Activated T-cell treated with anti-CD3 and anti-CD28 coated beads, Interleukin-2, amount 50 U/mL, for 24 hours (primary cell): ENCODE measurements at regions not wholly inside any gene's neighbourhood (a gene's known extent, or its start where the extent isn't known, plus 50 kb on each side); places are given as distances from the start of the nearest gene placed in this dataset.
"Not testable (repeated sequence)": the region's sequence is repeated elsewhere in the genome, so short reads cannot be mapped to it uniquely, and the experiment has no call there.

Experiments
- DNase-seq: peaks from one replicate; pipeline ENCODE4 v3.0.0-alpha.2; 2020
- H3K27ac Mint-ChIP-seq: 2 replicates; pipeline ENCODE4 v1.8.0; 2020; ENCODE audit warnings: mild to moderate bottlenecking, mixed read lengths
- H3K27me3 Mint-ChIP-seq: 2 replicates; pipeline ENCODE4 v1.8.0; 2020; ENCODE audit warnings: mixed read lengths
- H3K36me3 Mint-ChIP-seq: 2 replicates; pipeline ENCODE4 v1.8.0; 2020; ENCODE audit warnings: low read depth, mixed read lengths
- H3K4me1 Mint-ChIP-seq: 2 replicates; pipeline ENCODE4 v1.8.0; 2020; ENCODE audit warnings: low read depth, mixed read lengths
- H3K4me3 Mint-ChIP-seq: 2 replicates; pipeline ENCODE4 v1.8.0; 2020; ENCODE audit warnings: mild to moderate bottlenecking, moderate library complexity, mixed read lengths
- H3K9me3 Mint-ChIP-seq: 2 replicates; pipeline ENCODE4 v1.8.0; 2020; ENCODE audit warnings: mixed read lengths

DNA sequence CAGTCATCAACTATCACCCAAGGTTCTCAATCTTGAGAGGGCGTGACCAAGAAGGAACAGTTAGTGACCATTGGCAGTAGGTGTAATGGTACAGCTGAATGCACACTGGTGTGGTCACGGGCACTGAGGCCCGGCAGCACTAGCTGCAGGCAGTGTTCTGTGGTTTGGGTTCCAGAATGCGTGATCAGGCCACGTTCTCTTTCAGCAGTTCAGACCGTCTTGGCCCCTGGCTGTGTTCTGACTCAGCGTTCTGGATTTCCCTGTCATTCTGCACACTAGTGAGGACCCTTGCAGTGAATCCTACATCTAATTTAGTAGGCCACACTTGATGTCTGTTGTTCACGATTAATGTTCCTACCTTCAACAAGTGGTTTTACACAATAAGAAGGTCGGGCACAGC lies 220.5 kb upstream of the SLCO3A1 start:
- Mint-ChIP-seq H3K9me3 (peaks cover 4% of the 10 kb centered on the region), H3K27ac (no peak overlapping the region), H3K27me3 (no peaks in the 10 kb centered on the region), H3K4me3 (no peak overlapping the region), H3K36me3 (no peaks in the 10 kb centered on the region), H3K4me1 (no peaks in the 10 kb centered on the region)
- DNase-seq, result no peak

DNA sequence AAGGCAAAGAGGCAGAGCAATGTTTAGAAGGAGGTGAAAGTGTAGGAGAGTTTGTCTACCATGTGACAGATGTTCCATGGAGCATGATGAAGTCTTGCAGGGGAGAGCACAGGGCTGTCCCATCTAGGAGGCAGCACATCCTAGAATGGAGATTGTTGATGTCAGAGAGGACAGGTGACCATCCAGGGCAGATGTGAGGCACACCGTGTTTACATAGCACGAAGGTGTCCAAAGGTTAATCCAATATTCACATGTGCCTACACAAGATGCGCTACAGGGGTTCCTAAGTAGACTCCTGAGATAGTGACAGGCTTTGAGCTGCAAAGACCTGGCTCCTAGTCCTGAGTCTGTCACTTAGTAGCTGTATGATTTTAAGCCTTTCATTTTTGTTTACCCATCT lies 219.3 kb upstream of the SLCO3A1 start:
- no peak overlapping the region for H3K27ac Mint-ChIP-seq

DNA sequence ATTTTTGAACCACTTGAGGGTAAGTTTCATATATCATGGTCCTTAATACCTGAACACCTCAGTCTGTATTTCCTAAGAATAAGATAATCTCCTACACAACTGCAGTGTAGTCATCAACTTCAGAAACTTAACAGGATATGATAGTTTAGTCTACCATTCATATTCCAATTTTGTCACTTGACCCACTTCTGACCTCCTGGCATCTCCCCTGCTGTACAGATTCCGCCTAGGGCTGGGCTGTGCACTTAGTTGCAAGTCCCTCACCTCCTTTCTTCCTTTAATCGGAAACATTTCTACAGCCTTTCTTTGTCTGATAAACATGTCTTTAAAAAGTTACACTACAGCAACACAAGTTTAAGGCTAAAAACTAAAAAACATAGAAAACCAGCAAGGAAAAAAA lies 218.4 kb upstream of the SLCO3A1 start:
- H3K36me3 Mint-ChIP-seq, result no peaks in the 10 kb centered on the region

More for the DNA sequence above, 219.3 kb upstream of the SLCO3A1 start:
- Mint-ChIP-seq H3K9me3 (peaks cover 4% of the 10 kb centered on the region), H3K4me3 (no peak overlapping the region), H3K36me3 (no peaks in the 10 kb centered on the region), H3K4me1 (no peaks in the 10 kb centered on the region), H3K27me3 (no peaks in the 10 kb centered on the region)
- no peak for DNase-seq

DNA sequence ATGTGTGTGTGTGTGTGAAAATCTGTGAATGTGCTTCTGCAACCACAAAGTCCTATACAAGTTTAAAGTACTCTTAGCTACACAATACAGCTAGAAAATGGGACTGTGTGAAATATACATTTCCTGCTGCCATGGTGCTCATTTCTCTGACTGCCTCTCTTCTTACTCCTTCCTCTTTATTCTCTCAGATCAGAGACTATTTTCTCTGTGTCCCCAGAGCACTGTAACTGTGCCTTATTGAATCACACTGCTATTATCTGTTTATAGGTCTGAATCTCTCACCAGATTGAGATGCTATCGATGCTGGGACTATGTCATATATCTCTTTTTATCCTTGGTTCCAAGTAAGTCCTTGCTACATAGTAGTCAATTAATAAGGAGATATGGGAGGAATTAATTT lies 217.9 kb upstream of the SLCO3A1 start:
- Mint-ChIP-seq H3K4me1 (no peaks in the 10 kb centered on the region), H3K36me3 (no peaks in the 10 kb centered on the region), H3K9me3 (peaks cover 4% of the 10 kb centered on the region), H3K27me3 (no peaks in the 10 kb centered on the region), H3K4me3 (no peak overlapping the region), H3K27ac (no peak overlapping the region)
- DNase-seq, result no peak

More for the DNA sequence above, 218.4 kb upstream of the SLCO3A1 start:
- Mint-ChIP-seq H3K4me1 (no peaks in the 10 kb centered on the region), H3K27me3 (no peaks in the 10 kb centered on the region), H3K27ac (no peak overlapping the region), H3K9me3 (peaks cover 4% of the 10 kb centered on the region), H3K4me3 (no peak overlapping the region)
- no peak for DNase-seq

DNA sequence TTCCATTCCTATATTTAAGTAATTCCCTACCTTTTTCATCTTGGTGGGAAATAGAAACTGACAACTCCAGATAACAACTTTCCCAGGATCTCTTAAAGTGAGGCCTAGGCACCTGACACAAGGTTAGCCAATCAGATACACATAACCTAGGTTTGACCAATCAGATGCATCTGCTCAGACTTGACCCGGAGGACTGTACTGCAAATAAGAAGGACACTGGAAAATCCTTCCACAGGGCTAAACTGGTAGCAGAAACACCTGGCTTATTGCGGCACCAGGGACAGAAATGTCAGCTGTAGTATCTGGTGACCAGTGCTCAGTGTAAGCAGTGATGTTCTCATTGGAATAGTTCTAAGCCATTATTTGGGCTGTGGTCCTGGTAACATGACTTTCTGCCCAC lies 204.5 kb upstream of the SLCO3A1 start:
- Mint-ChIP-seq H3K9me3 (no peaks in the 10 kb centered on the region), H3K4me1 (no peaks in the 10 kb centered on the region), H3K4me3 (no peak overlapping the region), H3K36me3 (no peaks in the 10 kb centered on the region), H3K27me3 (peaks cover 21% of the 10 kb centered on the region), H3K27ac (no peak overlapping the region)
- no peak for DNase-seq

DNA sequence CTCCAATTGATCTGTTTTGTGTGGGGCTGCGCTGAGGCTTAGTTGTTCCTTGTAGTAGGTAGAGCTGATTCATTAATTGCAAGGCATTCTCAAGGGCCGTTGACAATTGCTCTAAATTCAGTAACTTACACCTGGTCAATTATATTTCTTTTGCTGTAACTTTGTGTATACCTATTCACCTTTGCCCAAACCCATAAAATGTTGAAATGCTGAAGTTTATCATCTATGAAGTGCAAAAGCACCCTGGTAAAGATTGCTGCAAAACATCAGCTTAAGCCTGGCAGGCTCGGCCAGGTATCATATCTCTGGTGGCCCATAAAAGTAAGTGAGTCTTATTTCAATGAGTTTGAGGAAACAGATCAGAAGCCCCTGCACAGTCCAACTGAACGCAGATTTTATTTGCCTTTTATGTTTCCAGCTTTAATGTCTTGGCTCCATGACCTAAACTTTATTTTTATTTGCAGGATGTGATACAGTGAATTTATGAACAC lies 203.6 kb upstream of the SLCO3A1 start:
- H3K27ac Mint-ChIP-seq, result no peak overlapping the region
- no peak for DNase-seq
- no peaks in the 10 kb centered on the region for H3K4me1 Mint-ChIP-seq
- peaks cover 21% of the 10 kb centered on the region for H3K27me3 Mint-ChIP-seq
- H3K36me3 Mint-ChIP-seq, result no peaks in the 10 kb centered on the region
- H3K9me3 Mint-ChIP-seq, result no peaks in the 10 kb centered on the region
- no peak overlapping the region for H3K4me3 Mint-ChIP-seq

DNA sequence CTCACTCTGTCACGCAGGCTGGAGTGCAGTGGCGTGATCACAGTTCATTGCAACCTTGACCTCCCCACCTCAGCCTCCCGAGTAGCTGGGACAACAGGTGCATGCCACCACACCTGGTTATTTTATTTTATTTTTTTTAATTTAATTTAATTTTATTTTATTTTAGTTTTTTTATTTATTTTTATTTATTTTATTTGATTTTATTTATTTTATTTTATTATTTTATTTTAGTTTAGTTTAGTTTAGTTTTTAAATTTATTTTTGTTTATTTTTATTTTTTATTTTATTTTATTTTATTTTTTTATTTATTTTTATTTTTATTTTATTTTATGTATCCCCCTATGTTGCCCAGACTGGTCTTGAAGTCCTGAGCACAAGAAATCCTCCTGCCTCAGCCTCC lies 202.3 kb upstream of the SLCO3A1 start:
- Mint-ChIP-seq H3K4me3 (no peak overlapping the region), H3K27ac (no peak overlapping the region), H3K9me3 (no peaks in the 10 kb centered on the region), H3K27me3 (peaks cover 31% of the 10 kb centered on the region), H3K4me1 (peaks cover 9% of the 10 kb centered on the region), H3K36me3 (no peaks in the 10 kb centered on the region)
- DNase-seq, result no peak

DNA sequence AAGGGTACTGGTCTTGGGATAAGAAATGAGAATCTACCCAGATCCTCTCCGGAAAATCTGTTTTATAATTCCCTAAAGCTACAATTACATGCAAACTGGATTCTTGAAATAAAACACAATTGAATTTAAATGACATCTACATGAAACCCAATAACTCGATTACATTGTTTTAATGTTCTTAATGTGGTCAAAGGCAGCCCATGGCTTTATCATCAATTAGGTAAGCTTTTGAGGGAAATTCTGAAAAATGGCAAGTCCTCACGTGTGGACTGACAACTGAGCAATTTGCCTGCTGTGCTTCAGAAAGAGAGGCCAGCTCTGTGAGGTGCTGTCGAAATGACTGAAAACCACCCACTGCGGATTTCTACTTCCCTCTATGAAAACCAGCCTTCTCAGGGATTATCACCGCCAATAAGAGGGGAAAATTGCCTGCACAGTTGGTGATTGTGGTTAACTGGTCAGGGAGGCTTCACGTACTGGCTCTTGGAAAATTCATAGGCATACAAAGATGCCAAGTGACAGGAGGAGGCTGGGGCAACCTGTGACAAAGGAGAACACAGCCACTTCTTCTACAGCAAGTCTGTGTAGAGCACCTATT lies 200.8 kb upstream of the SLCO3A1 start:
- Mint-ChIP-seq H3K4me1 (peaks cover 9% of the 10 kb centered on the region), H3K36me3 (no peaks in the 10 kb centered on the region), H3K4me3 (no peak overlapping the region), H3K27me3 (peaks cover 39% of the 10 kb centered on the region), H3K27ac (no peak overlapping the region), H3K9me3 (no peaks in the 10 kb centered on the region)
- DNase-seq, result no peak

DNA sequence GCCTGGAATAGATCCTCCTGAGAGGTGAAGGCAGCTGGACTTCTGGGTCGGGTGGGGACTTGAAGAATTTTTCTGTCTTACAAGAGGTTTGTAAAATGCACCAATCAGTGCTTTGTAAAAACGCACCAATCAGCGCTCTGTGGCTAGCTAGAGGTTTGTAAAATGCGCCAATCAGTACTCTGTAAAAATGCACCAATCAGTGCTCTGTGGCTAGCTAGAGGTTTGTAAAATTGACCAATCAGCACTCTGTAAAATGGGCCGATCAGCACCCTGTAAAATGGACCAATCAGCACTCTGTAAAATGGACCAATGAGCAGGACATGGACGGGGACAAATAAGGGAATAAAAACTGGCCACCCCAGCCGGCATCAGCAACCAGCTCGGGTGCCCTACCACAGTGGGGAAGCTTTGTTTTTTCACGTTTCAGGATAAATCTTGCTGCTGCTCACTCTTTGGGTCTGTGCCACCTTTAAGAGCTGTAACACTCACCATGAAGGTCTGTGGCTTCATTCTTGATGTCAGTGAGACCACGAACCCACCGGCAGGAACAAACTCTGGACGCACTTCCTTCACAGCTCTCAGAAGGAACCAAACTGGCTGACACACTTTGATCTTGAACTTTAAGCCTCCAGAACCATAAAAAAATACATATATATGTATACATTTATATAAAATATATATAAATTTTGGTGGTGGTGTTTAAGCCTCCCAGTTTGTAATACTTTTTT lies 197.8 kb upstream of the SLCO3A1 start:
- not testable (repeated sequence) for H3K27ac Mint-ChIP-seq, DNase-seq, H3K36me3 Mint-ChIP-seq, H3K9me3 Mint-ChIP-seq, H3K4me3 Mint-ChIP-seq
- H3K4me1 Mint-ChIP-seq, result peaks cover 15% of the 10 kb centered on the region
- peaks cover 60% of the 10 kb centered on the region for H3K27me3 Mint-ChIP-seq

DNA sequence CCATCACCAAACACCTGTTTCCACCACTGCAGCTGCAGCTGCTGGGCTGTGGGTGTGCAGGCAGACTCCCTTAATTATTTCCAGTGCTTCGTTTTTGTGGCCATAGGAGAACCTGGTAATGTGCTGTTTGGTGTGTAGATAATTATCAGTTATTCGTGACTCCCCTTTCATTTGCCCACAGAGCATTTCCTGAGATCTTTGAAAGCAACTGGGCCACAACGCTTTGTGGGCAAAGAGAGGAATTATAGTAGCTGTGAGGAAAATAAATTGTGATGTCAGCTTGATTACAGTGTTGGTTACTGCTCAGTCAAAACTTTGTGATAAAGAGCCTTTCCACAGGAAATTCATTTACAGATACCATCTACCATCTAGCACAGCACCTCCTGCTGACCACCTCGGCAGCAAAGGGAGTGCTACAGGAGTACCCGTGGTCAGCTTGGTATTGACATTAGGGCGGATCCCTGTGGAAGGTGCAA lies 193.3 kb upstream of the SLCO3A1 start:
- no peaks in the 10 kb centered on the region for H3K9me3 Mint-ChIP-seq
- no peaks in the 10 kb centered on the region for H3K36me3 Mint-ChIP-seq
- H3K4me3 Mint-ChIP-seq, result no peak overlapping the region
- DNase-seq, result no peak
- no peak overlapping the region for H3K27ac Mint-ChIP-seq
- H3K27me3 Mint-ChIP-seq, result peaks cover 46% of the 10 kb centered on the region
- H3K4me1 Mint-ChIP-seq, result peaks cover 14% of the 10 kb centered on the region

DNA sequence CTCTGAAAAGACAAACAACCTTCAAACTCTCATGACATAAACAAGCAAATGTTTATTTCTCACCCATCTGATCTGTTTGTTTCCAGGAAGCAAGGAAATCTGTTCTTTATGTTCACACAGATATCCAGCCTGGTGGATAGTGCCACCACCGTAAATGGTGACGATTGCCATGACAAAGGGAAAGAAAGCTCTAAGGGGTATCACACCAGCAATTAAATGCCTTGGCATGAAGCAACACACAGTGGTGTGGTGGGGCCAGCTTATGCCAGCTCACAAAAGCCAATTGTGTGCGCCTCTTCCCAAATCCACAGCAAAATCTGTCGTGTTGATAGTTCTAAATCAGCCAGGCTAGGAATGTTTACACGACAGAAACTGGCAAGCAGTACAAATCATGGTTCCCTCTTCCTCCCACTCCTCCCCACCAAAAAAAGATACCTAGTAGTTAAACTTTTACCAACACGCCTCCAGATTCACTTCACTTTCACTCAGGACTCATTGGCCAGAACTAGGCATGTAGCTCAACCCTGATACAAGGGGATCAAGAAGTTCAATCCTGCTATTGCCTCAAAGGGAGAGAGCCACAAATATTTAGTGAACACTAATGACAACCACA lies 189.2 kb upstream of the SLCO3A1 start:
- Mint-ChIP-seq H3K27me3 (peaks cover 15% of the 10 kb centered on the region), H3K36me3 (no peaks in the 10 kb centered on the region), H3K9me3 (no peaks in the 10 kb centered on the region), H3K4me3 (no peak overlapping the region), H3K4me1 (peaks cover 6% of the 10 kb centered on the region), H3K27ac (no peak overlapping the region)
- DNase-seq, result no peak

DNA sequence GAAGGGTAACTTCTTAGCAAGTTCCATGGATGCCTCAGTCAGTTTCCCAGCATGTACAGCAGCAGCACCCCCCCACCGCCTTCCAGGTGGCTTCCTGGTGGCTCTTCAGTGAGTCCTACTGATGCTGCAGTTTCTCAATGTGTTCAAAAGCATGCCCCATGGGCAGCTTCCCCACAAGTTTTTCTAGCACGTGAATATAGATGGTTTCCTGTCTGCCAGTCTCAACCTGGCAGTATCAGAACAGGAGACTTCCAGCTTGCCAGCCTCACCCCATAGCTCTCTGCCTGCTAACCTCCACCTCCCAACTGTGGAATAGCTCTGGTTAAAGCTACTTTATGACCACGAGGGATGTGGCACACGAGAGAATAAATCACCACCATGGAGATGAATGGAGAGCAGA lies 188.3 kb upstream of the SLCO3A1 start:
- peaks cover 8% of the 10 kb centered on the region for H3K27me3 Mint-ChIP-seq
- H3K27ac Mint-ChIP-seq, result no peak overlapping the region

DNA sequence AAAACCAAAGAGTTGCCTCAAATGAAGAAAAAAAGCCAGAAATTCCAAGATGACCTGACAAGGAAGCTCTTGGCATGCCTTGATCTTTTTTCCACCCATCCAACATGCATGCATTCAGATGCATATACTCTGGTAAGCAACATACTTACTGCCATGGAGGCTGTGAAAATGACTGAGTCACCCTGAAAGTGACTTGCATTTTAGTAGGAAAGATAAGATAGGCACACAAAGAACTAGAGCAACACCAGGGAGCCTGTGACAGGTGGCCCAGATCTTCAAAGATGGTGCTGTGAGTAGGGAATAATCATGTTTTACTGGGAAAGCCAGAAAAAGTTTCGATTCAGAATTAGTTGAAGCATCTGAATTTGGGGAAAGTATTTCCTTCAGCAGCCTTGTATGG lies 185.1 kb upstream of the SLCO3A1 start:
- Mint-ChIP-seq H3K4me3 (no peak overlapping the region), H3K27ac (no peak overlapping the region), H3K36me3 (no peaks in the 10 kb centered on the region), H3K27me3 (peaks cover 16% of the 10 kb centered on the region), H3K9me3 (peaks cover 6% of the 10 kb centered on the region), H3K4me1 (no peaks in the 10 kb centered on the region)
- no peak for DNase-seq

More for the DNA sequence above, 188.3 kb upstream of the SLCO3A1 start:
- Mint-ChIP-seq H3K9me3 (no peaks in the 10 kb centered on the region), H3K36me3 (no peaks in the 10 kb centered on the region), H3K4me3 (no peak overlapping the region), H3K4me1 (peaks cover 2% of the 10 kb centered on the region)
- DNase-seq, result no peak

DNA sequence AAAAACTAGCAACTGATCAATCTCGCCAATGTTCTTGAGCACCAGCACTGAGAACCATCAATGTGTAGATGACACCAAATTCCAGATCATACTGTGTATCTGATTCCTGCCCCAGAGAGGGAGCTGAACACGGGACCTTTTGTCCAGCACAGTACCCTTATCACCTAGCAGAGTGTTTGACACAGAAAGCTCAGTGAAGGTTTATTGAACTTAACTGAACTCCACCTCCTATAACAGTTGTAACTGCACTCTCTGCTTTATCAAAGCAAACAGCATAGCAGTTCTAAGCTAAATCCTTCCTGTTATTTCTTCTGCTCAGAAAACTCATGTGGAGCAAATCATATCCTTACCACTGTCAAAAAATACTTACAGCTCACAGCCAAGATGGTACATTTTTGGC lies 183.4 kb upstream of the SLCO3A1 start:
- no peaks in the 10 kb centered on the region for H3K4me1 Mint-ChIP-seq
- no peak for DNase-seq
- H3K9me3 Mint-ChIP-seq, result peaks cover 20% of the 10 kb centered on the region
- no peak overlapping the region for H3K27ac Mint-ChIP-seq
- no peaks in the 10 kb centered on the region for H3K36me3 Mint-ChIP-seq
- H3K27me3 Mint-ChIP-seq, result peaks cover 22% of the 10 kb centered on the region
- no peak overlapping the region for H3K4me3 Mint-ChIP-seq

DNA sequence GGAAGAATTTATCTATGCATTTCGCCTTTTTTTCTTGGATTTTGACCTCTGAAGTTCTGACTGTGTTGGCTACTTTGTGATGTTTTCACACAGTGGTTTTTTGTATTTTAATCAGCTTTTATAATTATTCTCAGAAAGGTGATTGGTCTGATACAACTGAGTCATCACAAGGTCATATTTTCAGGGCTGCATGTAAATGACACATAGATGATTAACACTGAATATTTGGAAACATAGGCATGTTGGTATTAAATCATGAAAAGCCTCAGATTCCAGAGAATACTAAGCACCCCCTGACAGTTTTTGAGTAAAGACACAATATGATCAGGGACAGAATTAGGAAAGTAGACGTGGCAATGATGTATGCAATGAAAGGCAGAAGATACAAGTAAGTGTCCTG lies 175.5 kb upstream of the SLCO3A1 start:
- H3K27me3 Mint-ChIP-seq, result peaks cover 28% of the 10 kb centered on the region
- H3K36me3 Mint-ChIP-seq, result no peaks in the 10 kb centered on the region
- H3K27ac Mint-ChIP-seq, result no peak overlapping the region
- peaks cover 16% of the 10 kb centered on the region for H3K9me3 Mint-ChIP-seq
- H3K4me1 Mint-ChIP-seq, result no peaks in the 10 kb centered on the region
- H3K4me3 Mint-ChIP-seq, result no peak overlapping the region
- no peak for DNase-seq
